Fibroblast of the conjunctiva (primary cell): ENCODE measurements at regions not wholly inside any gene's neighbourhood (a gene's known extent, or its start where the extent isn't known, plus 50 kb on each side); places are given as distances from the start of the nearest gene placed in this dataset.
"Not testable (repeated sequence)": the region's sequence is repeated elsewhere in the genome, so short reads cannot be mapped to it uniquely, and the experiment has no call there.

Source experiments
- DNase-seq: peaks from one replicate; pipeline ENCODE4 v3.0.0-alpha.2; 2010; ENCODE audit warnings: low read depth

DNA sequence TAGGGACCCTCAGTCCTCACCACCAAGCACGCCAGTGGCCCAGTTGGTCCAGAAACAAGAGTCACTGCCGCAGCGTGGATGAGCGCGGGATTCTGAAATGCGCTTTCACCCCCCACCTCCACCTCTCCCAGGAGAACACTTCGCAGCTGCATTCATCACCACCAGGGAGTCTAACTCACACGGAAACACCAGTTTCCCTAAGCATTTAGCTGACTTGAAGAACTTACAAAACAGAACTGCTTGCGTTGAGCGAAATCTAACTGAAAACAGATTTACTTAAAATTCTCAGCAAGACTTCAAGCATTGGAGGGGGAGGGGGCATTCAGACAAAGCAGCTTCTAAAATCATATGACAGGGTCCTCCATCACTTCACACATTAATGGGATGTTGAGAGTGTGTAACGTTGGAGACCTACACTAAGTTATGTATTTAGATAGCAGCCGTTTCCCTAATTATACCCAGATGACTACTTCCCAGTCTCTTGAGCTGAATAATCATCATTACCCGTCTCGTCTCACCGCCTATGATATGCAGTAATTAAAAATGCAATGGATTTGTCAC, 258.2 kb upstream of the IRS2 start:
- peak; percentile 43 for DNase-seq

DNA sequence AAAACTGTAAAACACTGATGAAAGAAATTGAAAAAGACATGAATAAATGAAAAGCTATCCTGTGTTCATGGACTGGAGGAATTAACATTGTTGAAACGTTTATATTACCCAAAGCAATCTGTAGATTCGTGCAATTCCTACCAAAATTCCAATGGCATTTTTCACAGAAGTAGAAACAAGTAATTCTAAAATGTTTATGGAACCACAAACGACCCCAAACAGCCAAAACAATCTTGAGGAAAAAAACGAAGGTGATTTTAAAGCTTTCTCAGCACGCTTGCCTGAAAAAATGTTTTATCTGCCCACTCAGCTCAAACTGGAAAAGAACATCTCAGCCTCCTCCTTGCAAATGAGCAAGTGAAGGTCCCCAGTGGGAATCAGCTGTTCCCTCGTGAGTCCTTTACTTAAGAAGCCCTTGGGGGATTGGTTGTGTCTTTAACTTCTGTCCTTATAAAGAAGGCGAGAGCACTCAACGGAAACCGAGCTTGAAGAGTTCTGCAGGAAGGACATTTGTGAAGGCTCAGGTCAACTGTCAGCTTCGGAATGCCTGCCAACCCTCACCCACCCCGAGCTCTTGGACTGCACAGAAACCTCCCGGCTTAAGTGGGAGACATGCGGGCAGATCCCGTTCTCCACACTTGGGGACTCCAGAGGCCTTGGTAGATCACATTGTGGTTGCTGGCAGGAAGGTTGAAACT, 256.0 kb upstream of the IRS2 start:
- DNase-seq: no peak

DNA sequence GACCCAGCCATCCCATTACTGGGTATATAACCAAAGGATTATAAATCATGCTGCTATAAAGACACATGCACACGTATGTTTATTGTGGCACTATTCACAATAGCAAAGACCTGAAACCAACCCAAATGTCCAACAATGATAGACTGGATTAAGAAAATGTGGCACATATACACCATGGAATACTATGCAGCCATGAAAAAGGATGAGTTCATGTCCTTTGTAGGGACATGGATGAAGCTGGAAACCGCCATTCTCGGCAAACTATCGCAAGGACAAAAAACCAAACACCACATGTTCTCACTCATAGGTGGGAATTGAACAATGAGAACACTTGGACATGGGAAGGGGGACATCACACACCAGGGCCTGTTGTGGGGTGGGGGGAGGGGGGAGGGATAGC, 255.3 kb upstream of the IRS2 start:
- not testable (repeated sequence) for DNase-seq

DNA sequence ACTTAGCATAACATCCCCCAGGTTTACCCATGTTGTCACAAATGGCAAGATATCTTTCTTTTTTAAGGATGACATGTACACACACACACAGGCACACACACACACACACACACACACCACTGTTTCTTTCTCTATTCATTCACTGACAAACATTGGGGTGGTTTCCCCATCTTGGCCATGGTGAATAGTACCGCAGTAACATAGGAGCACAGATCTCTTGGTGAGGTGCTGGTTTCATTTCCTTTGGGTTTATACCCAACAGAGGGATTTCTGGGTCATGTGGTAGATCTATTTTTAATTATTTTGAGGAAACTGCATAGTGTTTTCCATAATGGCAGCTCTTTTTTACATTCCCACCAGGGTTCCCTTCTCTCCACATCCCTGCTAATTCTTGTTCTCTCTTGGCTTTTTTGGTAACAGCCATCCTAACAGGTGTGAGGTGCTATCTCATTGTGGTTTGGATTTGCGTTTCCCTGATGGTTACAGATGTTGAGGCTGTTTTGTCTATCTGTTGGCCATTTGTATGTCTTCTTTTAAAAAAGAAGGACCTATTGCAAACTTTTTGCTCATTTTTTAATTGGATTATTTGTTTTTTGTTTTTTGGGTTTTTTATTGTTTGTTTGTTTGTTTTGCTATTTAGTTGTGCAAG, 251.7 kb upstream of the IRS2 start:
- no peak for DNase-seq

DNA sequence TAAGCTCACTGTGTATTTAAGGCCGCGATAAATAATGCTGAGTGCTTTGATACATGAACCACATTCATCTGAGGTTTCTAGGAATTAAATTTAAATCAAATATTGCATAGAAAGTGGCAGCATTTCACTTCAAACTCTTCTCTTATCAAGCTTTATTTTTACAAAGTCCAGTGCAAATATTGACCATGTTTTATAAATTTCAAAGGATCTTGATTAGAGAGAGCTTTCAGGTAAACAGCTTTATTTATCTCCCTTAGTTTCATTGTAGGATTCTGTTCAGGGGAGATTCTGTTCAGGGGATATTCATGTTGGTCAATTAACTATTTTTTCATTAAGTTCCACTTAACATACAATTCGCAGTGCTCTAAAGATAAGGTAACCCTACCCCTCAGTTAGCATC, 249.7 kb upstream of the IRS2 start:
- DNase-seq: no peak

DNA sequence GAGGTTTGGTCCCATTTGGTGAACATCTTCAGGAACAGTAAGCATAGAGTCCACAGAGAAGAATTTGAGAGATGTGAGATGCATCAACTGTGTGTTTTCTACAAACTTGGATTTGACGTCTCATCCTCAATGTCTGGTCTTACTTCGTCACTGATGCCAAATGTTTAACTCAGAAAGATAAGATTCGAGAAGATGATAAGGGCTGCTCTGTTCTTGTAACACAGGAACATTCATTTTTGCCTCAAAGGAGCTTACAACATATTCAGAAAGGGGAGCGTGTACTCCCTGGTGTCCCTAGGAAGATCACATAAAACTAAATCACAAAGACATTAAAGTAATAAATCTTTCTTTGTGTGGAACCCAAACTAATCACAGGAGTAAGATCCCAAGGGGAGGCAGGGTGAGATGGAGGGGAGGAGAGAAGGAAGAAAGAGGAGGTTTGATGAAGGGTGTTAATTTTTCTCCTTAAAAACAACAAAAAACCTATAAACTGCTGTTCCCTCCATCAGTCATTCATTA, 247.7 kb upstream of the IRS2 start:
- no peak for DNase-seq

DNA sequence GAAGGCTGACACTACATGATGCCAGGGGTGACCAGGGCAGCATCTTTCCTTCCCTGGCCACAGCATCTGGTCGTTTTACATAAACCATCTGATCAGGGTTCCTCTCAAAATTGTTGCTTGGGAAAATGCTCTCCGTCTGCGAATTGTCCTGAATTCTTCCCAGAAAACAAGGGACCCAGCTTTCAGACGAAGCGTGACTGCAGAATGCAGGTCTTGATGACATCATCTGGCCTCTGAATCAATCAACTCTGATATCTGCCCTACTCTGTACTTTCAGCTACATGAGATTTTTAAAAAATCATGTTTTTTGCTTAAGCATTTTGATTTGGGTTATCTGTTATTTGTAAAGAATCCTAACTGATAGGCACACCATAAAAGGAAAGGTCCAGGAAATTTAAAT, 246.6 kb upstream of the IRS2 start:
- no peak for DNase-seq

DNA sequence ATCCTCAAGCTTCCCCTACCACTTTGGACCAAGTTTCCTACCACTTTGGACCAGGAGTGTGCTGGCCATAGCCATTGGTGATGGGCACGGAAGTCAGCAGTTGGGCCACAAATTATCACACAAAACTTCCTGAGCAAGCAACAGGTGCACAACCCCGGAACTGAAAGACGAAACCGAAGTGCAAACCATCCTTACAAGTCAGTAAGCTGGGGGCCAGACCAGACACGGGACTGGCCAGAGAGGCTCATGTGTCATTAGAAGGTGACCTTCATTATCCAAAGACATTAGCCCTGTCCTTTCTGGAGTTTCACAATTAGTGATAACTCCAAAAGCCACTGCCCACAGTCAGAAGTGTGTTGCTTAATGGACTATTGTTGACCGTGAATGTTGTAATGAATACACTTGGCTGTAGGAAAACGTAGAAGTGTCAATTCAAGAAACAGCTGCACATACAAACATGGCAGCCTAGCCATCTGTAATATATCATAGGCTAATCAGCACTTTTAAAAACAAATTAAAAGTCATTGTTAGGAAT, 244.1 kb upstream of the IRS2 start:
- no peak for DNase-seq

DNA sequence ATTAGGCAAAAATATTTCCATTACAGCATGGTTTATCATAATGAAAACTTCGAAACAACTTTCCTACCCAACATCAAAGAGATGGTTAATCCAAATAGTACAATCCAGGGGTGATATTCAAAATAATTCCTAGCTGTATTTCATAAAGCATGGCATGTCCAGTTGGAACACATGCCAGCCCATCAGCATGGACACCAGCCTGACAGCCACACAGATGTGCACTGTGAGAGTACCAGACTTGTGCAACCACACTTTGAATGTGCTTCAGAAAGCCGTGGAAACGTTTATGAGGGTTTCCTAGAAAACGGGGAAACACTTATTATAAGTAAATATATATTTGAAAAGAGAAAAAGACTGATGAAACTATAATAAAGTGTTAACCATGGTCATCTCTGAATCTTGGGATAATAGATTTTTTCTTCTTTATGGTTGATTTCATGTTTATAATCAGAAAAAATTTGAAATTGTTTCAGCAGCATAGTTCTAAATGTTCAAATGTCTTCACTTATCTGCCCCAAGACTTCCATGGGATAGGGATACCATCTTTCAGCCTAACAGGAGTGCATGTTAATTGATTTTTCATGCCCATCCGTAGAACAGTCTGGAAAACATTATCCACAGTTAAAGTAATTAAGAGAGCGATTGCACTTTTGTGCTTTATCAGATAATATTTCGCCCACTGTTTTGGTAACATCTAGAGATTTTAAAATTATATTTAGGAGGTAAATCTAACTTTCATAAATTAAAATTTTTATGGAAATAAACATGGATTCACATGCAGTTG, 242.6 kb upstream of the IRS2 start:
- DNase-seq: no peak

DNA sequence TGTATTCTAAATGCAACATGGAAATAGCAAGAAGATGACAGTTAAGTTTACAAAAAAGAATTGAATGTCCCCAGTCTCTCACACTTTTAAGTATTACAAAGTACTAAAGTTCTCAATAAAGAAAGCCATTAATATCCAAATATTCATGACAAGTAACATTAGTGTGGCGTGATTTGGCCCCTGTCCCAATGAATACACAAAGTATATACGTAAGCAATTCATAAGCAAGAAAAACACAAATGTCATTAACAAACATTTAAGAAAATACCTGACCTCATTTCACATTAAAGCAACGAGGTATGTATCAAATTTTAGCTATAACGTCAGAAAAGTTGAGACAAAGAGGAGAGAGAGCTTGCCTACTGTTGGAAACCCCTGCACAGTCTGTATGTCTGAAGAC, 241.9 kb upstream of the IRS2 start:
- DNase-seq: no peak

DNA sequence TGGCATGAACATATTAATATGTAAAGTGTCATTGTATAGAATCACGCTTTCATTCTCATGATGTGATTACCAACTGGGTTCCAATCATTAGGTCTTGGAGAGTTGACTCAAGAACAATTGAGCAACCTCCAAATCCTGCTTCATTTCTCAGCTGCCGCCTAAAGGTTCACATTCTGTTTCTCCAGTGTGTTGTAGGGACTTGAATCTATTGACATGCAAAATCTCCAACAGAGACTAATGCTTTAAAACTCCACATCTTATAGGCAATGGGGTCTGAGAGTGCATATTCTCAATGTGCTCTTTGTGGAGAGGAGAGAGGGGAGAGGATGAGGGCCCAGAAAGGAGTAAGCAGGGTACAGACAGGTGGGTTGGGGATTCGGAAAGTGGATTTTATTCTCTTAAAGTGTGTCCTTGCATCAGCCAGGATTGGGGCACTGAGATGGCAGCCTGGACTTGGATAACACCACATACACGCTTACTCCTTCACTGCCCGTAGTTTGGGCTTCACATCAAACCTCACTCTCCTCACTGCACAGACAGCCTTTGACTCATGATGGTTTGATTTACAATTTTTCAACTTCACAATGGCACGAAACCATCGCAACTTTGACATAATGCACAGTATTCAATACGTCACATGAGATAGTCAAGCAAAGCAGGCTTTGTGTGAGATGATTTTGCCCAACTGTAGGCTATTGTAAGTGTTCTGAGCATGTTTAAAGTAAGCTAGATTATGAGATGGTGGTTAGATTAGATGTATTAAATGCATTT, 241.3 kb upstream of the IRS2 start:
- DNase-seq: no peak

DNA sequence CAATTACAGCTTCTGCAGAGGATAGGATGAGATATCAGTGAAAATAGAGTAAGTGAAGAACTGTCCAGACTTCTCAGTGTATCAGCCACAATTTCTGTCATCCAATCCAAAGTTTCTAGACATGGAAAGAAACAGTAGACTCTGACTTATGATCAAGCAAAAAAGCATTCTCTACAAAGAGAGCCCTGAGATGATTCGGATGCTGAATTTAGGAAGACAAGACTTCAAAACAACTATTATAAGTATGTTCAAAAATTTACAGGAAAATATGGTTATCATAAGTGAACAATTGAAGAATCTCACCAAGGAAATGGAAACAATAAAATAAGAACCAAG, 238.2 kb upstream of the IRS2 start:
- DNase-seq: no peak

DNA sequence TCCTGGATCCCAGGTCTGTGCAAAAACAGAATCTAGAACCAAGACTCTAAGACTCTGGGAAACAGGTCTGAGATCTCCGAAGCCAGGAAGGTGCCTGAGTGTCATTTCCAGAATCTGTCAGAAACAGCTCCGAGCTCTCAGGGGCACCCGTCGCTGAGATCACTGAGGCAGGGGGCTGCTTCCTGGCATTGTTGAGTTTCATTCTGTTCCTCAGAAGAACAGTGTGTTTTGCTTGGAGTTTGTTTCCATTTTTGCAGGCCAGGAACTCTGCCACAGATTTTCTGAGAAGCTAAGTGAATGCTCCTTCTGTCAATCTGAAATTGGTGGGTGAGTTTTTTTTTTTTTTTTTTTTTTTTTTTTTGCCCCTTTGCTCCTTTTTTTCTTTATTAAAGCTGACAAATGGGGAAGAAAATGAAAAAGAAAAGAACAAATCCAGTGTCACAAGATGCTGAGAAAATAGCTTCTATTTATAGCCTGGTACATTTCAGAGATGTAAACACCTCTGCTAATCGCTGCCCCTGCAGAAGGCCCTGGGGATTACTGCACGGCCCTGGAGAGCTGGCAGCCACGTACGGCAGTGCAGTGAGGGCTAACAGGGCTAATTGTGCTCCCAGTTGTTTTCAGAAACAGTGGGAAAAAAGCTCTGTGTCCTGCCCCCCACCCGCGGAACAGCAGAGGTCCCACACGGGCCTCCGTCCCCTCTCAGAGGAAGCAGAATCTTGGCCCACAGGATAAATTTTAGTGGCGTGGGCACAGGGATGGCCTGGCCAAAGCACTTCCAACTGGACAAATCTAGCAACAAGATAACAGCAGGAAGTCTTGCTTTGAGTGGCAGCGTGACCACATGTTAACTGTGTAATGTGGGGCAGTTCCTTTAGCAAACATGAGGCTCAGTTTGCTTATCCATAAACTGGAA, 237.6 kb upstream of the IRS2 start:
- DNase-seq: no peak

DNA sequence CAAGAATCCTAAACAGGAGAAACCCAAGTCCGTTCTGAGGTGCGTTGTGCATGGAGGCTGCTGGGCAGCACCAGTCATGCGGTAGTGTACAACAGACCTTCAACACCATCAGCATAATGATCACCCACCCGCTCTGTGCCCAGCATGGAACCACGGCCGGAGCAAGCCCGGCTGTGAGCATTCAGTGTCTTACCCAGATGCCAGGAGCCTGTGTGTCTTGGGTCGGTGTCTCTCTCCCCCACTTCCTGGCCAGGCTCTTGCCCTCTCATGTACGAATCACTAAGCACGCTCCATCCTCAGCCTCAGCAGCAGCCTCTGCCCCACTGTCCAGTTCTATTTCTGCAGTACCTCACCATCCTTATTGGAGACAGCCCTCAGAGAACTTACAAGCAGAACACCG, 231.6 kb upstream of the IRS2 start:
- no peak for DNase-seq

DNA sequence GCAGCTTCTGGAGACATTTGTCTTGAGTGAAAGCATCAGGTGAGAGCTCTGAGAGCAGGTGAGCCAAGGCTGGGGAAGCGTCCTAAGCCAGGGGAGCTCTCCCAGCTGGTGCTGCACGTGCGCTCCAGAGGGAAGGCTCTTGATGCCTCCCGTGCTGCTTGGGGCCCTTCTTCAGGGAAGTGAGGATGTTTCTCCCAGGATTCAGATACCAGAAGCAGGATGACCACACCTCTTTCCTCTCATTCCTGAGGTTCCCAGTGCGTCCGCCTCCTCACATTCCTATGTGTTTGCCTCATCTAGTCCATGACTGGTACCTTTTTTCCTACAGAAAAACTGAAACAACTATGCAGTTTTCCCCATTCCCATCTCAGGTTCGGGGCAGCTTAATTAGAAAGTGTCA, 231.0 kb upstream of the IRS2 start:
- peak; percentile 24 for DNase-seq

DNA sequence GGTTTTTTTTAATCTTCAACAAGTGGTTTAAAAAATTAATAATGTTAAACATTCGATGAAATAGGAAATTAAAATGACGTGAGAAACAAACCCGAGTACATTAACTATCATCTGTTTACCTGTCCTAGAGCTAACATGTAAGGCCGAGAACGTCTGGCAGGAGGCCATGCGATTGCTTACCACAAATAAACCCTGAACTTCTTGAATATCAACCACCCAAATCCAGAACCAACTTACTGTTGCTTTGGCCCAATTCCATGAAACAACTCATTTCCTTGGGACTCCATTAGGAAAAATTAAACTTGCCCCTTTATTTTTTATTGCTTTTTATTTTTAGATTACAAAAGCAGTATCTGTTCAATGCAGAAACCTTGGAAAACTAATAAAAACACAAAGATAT, 228.9 kb upstream of the IRS2 start:
- DNase-seq: no peak

DNA sequence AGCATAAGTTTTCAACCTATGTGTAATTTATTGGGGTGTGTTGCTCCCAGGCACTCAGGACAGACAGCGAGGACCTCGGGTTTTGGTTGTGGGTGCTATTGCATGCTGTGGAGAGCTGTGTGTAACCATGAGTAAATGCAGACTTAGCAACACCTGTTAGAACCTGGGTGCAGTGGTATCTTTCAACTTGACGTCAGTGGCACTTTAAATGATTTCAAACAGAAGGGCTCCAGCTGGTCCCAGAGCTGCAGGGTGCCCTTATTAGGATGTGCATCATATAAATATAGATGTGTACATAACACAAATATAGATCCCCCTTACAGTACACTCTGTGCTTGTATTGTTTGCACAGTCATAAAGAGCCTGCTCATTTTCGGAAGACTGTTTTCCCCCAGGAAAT, 228.3 kb upstream of the IRS2 start:
- no peak for DNase-seq

DNA sequence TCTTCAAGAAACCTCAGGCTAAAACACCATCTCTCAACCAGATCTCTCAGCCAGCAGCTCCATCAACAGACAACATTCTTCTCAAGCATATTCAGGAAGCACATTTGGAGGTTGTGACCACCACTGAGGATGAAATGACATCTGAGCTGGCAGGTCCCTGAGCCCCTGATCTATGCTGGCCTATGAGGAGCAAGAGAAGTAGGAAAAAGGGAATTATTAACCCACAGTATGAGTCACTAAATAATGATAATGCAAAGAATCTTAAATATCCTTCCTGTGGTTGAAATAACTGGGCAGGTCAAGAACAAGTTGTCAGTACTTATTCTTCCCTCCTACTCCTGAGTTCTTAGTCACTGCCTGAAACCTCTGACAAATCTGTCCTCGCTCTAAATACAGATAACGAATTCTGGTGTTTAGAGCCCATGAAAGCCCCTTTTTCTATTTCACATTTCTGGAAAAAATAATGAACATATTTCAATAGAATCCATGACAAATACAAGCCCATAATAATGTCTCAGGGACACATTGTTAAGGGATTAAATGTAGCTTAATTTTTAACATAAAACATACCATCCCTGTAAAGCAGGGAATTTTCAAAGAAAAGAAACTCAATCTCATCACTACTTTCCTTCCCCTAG, 225.8 kb upstream of the IRS2 start:
- DNase-seq: peak; percentile 87

DNA sequence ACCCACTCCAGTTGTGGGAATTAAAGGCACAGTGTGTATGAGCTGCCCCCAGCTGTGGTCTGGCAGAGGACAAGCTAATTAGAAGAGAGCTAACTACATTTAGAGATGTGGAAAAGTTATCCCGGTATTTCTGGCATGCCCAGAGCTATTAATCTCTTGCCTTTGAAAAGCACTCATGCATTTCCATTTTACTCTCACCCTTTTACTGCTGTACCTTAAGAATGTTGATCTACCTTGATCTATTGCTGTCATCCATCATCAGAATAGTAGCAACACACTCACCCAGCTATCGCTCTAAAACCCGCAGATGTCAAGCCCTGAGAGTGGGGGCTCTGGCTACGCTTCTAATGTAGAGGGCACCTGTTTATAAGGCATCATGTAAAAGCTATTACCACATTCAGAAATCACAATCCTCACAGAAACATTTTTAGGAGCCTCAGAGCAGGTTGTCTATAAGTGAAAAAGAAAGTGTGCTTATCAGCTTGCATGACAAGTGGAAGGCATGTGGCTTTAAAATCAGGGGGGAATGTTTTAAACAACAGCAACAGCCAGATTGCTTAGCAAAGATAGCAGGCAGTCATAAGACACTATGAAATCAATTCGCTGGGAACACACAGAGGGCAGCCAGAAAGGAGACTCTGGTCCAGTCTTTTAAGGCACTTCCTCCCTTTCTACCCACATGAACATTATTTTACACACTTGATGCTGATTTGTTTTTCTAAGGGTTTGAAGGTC, 224.2 kb upstream of the IRS2 start:
- DNase-seq: no peak

DNA sequence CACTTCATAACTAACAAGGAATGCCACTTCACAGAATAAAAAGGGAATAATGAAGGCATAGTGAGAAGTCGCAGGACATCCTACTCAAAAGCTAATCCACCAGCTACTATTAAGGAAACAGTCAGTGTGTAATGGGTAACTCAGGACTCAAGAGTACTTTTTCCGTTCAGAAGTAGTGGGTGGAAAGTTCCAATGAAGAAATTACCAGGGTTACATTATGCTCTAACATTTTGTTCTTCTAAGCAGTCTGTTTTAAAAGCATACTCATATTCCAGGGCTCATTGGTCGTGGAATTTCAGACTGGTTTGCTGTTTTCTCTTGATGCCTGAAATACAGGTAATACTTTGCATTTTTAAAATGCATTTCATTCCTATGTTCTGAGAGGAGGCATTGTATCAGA, 222.4 kb upstream of the IRS2 start:
- DNase-seq: no peak
